Natural killer cell (primary cell): ENCODE measurements at regions not wholly inside any gene's neighbourhood (a gene's known extent, or its start where the extent isn't known, plus 50 kb on each side); places are given as distances from the start of the nearest gene placed in this dataset.
A peak's percentile ranks its signal among the peaks of the same experiment; 100 is the strongest.

ENCODE experiments used
- ATAC-seq, 3 donors: fragments of 150-1000 bp in 2 of 3; fragments of 200-7000 bp in 1 of 3; cut with Tn5 transposase; 1 replicate in 1 of 3; 2 replicates in 2 of 3; pipeline ENCODE4 v1.10.0; 2021; ENCODE audit warnings: mild to moderate bottlenecking in 2 of 3, moderate library complexity in 2 of 3
- DNase-seq, 2 donors: peaks; one replicate each; pipeline versions ENCODE4 v3.0.0 to v3.0.0-alpha.2; 2013 to 2021; ENCODE audit warnings: mixed read lengths in 1 of 2
- H3K27ac ChIP-seq: one replicate; pipeline ENCODE4 v1.5.1; 2013; ENCODE audit warnings: mild to moderate bottlenecking, low read length
- H3K27me3 ChIP-seq: one replicate; pipeline ENCODE4 v1.6.1; 2013; ENCODE audit warnings: low read length; ENCODE audit not compliant: control insufficient read depth, insufficient read depth
- H3K36me3 ChIP-seq: one replicate; pipeline ENCODE4 v1.6.1; 2013; ENCODE audit warnings: low read length; ENCODE audit not compliant: control insufficient read depth, insufficient read depth
- H3K4me1 ChIP-seq: one replicate; pipeline ENCODE4 v1.6.1; 2013; ENCODE audit warnings: low read length; ENCODE audit not compliant: control insufficient read depth, insufficient read depth
- H3K4me3 ChIP-seq: one replicate; pipeline ENCODE4 v1.5.1; 2013; ENCODE audit warnings: low read length
- H3K9me3 ChIP-seq: one replicate; pipeline ENCODE4 v1.6.1; 2013; ENCODE audit warnings: low read length; ENCODE audit not compliant: control insufficient read depth, insufficient read depth
- H3K27ac Mint-ChIP-seq, 2 donors: one replicate each; pipeline ENCODE4 v1.8.0; 2022; ENCODE audit warnings: mild to moderate bottlenecking in 2 of 2, mixed read lengths in 2 of 2, moderate library complexity in 1 of 2
- H3K27me3 Mint-ChIP-seq, 2 donors: one replicate each; pipeline ENCODE4 v1.8.0; 2022; ENCODE audit warnings: low read depth in 2 of 2, mixed read lengths in 2 of 2
- H3K36me3 Mint-ChIP-seq: one replicate; pipeline ENCODE4 v1.8.0; 2022; ENCODE audit warnings: mixed read lengths
- H3K4me1 Mint-ChIP-seq, 2 donors: one replicate each; pipeline ENCODE4 v1.8.0; 2022; ENCODE audit warnings: mixed read lengths in 2 of 2
- H3K4me3 Mint-ChIP-seq: one replicate; pipeline ENCODE4 v1.8.0; 2022; ENCODE audit warnings: mild to moderate bottlenecking, moderate library complexity, mixed read lengths
- H3K9me3 Mint-ChIP-seq, 2 donors: one replicate each; pipeline ENCODE4 v1.8.0; 2022; ENCODE audit warnings: mixed read lengths in 2 of 2
- WGBS: methylation state at CpG from one replicate; pipeline ENCODE4 v1.1.7; 2013; ENCODE audit warnings: missing lambda C conversion rate; ENCODE audit not compliant: insufficient coverage; 5-methylcytosine and 5-hydroxymethylcytosine counted together
- intact Hi-C: fragments of 100-400 bp; cut with micrococcal nuclease; formaldehyde crosslinking; loops from one replicate; pipeline ENCODE4 v1.14.2; 2022
- TF ChIP-seq, protein P1 (sequence below): fragments of 200-600 bp; IDR thresholded peaks from one replicate; pipeline ENCODE4 v1.8.0; 2022; ENCODE audit warnings: antibody characterized with exemption

- DNase-seq, result no peak
- Histone ChIP-seq H3K4me1 (no peaks in the 10 kb centered on the region), H3K4me3 (no peak overlapping the region), H3K36me3 (no peaks in the 10 kb centered on the region), H3K27ac (no peak overlapping the region), H3K9me3 (no peaks in the 10 kb centered on the region), H3K27me3 (no peaks in the 10 kb centered on the region)
- Mint-ChIP-seq H3K27ac (no peak overlapping the region), H3K4me1 (peaks cover under 1 to 13% of the 10 kb centered on the region in 2 donors), H3K36me3 (no peaks in the 10 kb centered on the region), H3K27me3 (no peaks in the 10 kb centered on the region), H3K4me3 (no peak overlapping the region), H3K9me3 (no peaks in the 10 kb centered on the region)
- TF ChIP-seq, protein P1, sequence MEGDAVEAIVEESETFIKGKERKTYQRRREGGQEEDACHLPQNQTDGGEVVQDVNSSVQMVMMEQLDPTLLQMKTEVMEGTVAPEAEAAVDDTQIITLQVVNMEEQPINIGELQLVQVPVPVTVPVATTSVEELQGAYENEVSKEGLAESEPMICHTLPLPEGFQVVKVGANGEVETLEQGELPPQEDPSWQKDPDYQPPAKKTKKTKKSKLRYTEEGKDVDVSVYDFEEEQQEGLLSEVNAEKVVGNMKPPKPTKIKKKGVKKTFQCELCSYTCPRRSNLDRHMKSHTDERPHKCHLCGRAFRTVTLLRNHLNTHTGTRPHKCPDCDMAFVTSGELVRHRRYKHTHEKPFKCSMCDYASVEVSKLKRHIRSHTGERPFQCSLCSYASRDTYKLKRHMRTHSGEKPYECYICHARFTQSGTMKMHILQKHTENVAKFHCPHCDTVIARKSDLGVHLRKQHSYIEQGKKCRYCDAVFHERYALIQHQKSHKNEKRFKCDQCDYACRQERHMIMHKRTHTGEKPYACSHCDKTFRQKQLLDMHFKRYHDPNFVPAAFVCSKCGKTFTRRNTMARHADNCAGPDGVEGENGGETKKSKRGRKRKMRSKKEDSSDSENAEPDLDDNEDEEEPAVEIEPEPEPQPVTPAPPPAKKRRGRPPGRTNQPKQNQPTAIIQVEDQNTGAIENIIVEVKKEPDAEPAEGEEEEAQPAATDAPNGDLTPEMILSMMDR, result no peak
- 70% methylated on average over 1 of the region's 1 CpG for WGBS
- no peak for ATAC-seq
- intact Hi-C loops, result no loop called here
These were observed 125.1 kb downstream of the OLIG3 start for GRCh38 chr6:137369136-137369535.

DNA sequence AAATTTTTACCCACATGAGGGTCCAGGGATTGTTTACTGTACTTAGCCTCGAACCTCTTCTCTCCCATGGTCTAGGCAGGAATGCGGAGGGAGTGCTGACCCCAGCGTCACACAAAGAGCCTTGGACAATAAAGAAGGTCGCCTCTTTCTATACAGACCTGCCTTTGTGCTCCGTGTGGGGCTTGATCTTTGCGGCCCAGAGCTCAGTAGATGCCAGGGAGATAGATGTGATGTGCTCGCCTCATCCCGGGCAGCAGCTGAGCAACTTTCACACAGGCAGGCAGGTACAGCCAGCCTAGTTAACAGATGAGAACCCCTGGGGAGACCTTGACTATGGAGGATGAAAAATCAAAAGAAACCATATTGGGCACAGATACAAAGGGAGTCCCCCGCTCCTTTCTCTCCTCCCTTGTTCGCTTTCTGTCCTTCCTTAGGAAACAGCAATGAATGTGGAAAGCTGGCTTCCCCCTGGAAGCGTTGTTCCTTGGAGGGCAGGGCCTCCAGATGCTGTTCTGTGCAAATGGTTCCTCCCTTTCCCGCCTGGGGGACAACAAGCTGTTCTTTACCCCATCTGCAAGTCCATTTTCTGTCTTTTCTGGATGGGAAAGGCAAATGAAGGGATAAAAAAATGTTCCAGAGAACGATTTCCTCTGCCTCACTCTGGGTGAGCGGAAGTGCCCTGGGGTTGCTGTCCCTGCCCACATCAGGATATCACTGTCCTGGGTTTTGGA lies 128.3 kb downstream of the OLIG3 start:
- Histone ChIP-seq H3K4me1 (peaks cover 12% of the 10 kb centered on the region), H3K9me3 (no peaks in the 10 kb centered on the region), H3K27ac (no peak overlapping the region), H3K4me3 (no peak overlapping the region), H3K27me3 (no peaks in the 10 kb centered on the region), H3K36me3 (no peaks in the 10 kb centered on the region)
- Mint-ChIP-seq H3K4me3 (no peak overlapping the region), H3K27ac (no peak overlapping the region), H3K27me3 (no peaks in the 10 kb centered on the region), H3K4me1 (peaks cover 12 to 24% of the 10 kb centered on the region in 2 donors), H3K36me3 (no peaks in the 10 kb centered on the region), H3K9me3 (no peaks in the 10 kb centered on the region)
- intact Hi-C loops, result no loop called here
- ATAC-seq (no peak), DNase-seq (no peak)
- WGBS, result 94% methylated on average over 14 of the region's 14 CpGs
- TF ChIP-seq, protein P1, result no peak

- Histone ChIP-seq H3K36me3 (no peaks in the 10 kb centered on the region), H3K27me3 (no peaks in the 10 kb centered on the region), H3K27ac (no peak overlapping the region), H3K9me3 (no peaks in the 10 kb centered on the region), H3K4me3 (no peak overlapping the region), H3K4me1 (peaks cover 12% of the 10 kb centered on the region)
- DNase-seq (peak in 1 of 2 donors; percentile 67), ATAC-seq (no peak)
- no peaks in the 10 kb centered on the region for H3K9me3 Mint-ChIP-seq
- peaks cover 12 to 25% of the 10 kb centered on the region in 2 donors for H3K4me1 Mint-ChIP-seq
- no peaks in the 10 kb centered on the region for H3K36me3 Mint-ChIP-seq
- intact Hi-C loops, result no loop called here
- peak overlapping the region in 1 of 2 donors; percentile 47 for H3K27ac Mint-ChIP-seq
- TF ChIP-seq, protein P1, result no peak
- H3K4me3 Mint-ChIP-seq, result no peak overlapping the region
- H3K27me3 Mint-ChIP-seq, result no peaks in the 10 kb centered on the region
- WGBS, result 87% methylated on average over 5 of the region's 5 CpGs
These were observed 130.4 kb downstream of the OLIG3 start for GRCh38 chr6:137363805-137364138.
